ENCODE measurements at regions not wholly inside any gene's neighbourhood (a gene's known extent, or its start where the extent isn't known, plus 50 kb on each side); places are given as distances from the start of the nearest gene placed in this dataset.

GRCh38 chr5:99285606-99286005, 356.8 kb upstream of the CHD1 start:
- H3K4me2 ChIP-seq (ENCODE audit: low read length) = no peak overlapping the region
- H3K79me2 ChIP-seq (ENCODE audit: control insufficient read depth, insufficient read depth, low read length, poor library complexity) = no peaks in the 10 kb centered on the region
- no peak overlapping the region for H3K18ac ChIP-seq (ENCODE audit: low read length)
- DNase-seq = no peak
- no peak overlapping the region for H3K14ac ChIP-seq (ENCODE audit: low read length)
- H3K9me3 ChIP-seq (ENCODE audit: insufficient read depth, low read depth, low read length) = peaks cover 2% of the 10 kb centered on the region
- WGBS (ENCODE audit: extremely low coverage, insufficient coverage, insufficient read length) = no CpG with 5 or more reads among the region's 1 CpG
- H2BK12ac ChIP-seq (ENCODE audit: low read length) = no peak overlapping the region
- H3K9ac ChIP-seq (ENCODE audit: low read length) = no peak overlapping the region
- H3K27me3 ChIP-seq (ENCODE audit: insufficient read depth, low read length) = no peaks in the 10 kb centered on the region
- H4K91ac ChIP-seq (ENCODE audit: low read depth, low read length) = no peak overlapping the region
- no peak overlapping the region for H4K12ac ChIP-seq (ENCODE audit: low read depth, low read length)
- no peak overlapping the region for H3K4me3 ChIP-seq (ENCODE audit: low read depth, low read length)
- no peak overlapping the region for H3K4ac ChIP-seq (ENCODE audit: low read depth, low read length)
- H4K8ac ChIP-seq (ENCODE audit: low read depth, low read length) = no peak overlapping the region
- no peaks in the 10 kb centered on the region for H3K36me3 ChIP-seq (ENCODE audit: control insufficient read depth in 1 of 2, insufficient read depth in 2 of 2, low read length in 2 of 2)
- H2BK120ac ChIP-seq (ENCODE audit: insufficient read depth, low read length, poor library complexity) = no peak overlapping the region
- H2AFZ ChIP-seq (ENCODE audit: insufficient read depth, low read length, poor library complexity) = no peak overlapping the region
- H3K79me1 ChIP-seq (ENCODE audit: low read length) = no peaks in the 10 kb centered on the region
- H2AK5ac ChIP-seq (ENCODE audit: low read length) = no peak overlapping the region
- no peak overlapping the region for H3K27ac ChIP-seq (ENCODE audit: low read depth, low read length)
- no peak overlapping the region for H2BK5ac ChIP-seq (ENCODE audit: low read depth, low read length, poor library complexity)
- no peaks in the 10 kb centered on the region for H3K4me1 ChIP-seq (ENCODE audit: control insufficient read depth in 1 of 2, insufficient read depth in 2 of 2, low read length in 2 of 2)
- no peak overlapping the region for H3K23ac ChIP-seq (ENCODE audit: low read length)

DNA sequence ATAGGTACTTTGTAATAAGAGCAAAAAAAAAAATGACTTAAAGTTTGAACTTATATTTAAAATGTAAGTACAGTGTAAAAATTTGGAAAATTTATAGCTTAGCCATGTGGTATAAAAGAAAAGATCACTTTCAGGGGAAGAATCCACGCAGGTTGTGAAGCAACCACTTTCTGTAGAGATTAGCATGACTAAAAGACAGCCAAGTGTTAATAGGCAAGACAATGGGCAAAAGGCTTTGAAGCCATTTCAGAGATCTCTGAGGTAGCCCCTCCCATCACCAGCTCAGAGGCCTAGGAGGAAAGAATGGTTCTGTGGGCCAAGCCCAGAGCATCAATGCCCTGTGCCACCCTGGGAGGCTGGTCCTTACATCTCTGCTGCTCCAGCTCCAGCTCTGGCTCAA, 346.3 kb upstream of the CHD1 start:
- Histone ChIP-seq H4K12ac (ENCODE audit: low read depth, low read length) (no peak overlapping the region), H3K36me3 (ENCODE audit: control insufficient read depth in 1 of 2, insufficient read depth in 2 of 2, low read length in 2 of 2) (no peaks in the 10 kb centered on the region), H3K4me3 (ENCODE audit: low read depth, low read length) (no peak overlapping the region), H3K79me2 (ENCODE audit: control insufficient read depth, insufficient read depth, low read length, poor library complexity) (no peaks in the 10 kb centered on the region), H3K18ac (ENCODE audit: low read length) (no peak overlapping the region), H2AK5ac (ENCODE audit: low read length) (no peak overlapping the region), H2BK120ac (ENCODE audit: insufficient read depth, low read length, poor library complexity) (no peak overlapping the region), H4K8ac (ENCODE audit: low read depth, low read length) (no peak overlapping the region), H3K79me1 (ENCODE audit: low read length) (no peaks in the 10 kb centered on the region), H3K14ac (ENCODE audit: low read length) (no peak overlapping the region), H2BK12ac (ENCODE audit: low read length) (no peak overlapping the region), H2AFZ (ENCODE audit: insufficient read depth, low read length, poor library complexity) (no peak overlapping the region), H3K4me2 (ENCODE audit: low read length) (no peak overlapping the region), H3K4ac (ENCODE audit: low read depth, low read length) (no peak overlapping the region), H2BK5ac (ENCODE audit: low read depth, low read length, poor library complexity) (no peak overlapping the region), H3K27ac (ENCODE audit: low read depth, low read length) (no peak overlapping the region), H3K23ac (ENCODE audit: low read length) (no peak overlapping the region), H4K91ac (ENCODE audit: low read depth, low read length) (no peak overlapping the region), H3K27me3 (ENCODE audit: insufficient read depth, low read length) (no peaks in the 10 kb centered on the region), H3K4me1 (ENCODE audit: control insufficient read depth in 1 of 2, insufficient read depth in 2 of 2, low read length in 2 of 2) (no peaks in the 10 kb centered on the region), H3K9ac (ENCODE audit: low read length) (no peak overlapping the region), H3K9me3 (ENCODE audit: insufficient read depth, low read depth, low read length) (peaks cover 3% of the 10 kb centered on the region)
- no CpG with 5 or more reads among the region's 1 CpG for WGBS (ENCODE audit: extremely low coverage, insufficient coverage, insufficient read length)
- DNase-seq = no peak

DNA sequence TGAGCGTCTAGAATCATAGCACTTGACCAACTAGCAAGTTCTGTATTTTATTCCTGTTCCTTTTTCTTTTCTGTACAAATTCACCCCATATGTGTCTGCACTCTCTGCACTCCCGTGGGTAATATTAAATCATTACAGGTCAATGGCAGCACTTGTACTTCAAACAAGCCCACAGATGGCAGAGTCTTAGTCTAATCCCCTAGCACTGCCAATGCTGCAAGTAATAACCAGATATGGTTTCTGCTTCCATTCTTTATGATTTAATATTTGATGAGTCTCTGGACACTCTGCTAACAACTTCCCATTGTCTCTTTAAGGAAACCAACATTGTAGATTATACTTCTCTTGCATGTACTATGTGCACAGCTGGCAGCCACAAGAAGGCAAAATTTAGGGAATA, 343.8 kb upstream of the CHD1 start:
- Histone ChIP-seq H3K4ac (ENCODE audit: low read depth, low read length) (no peak overlapping the region), H3K36me3 (ENCODE audit: control insufficient read depth in 1 of 2, insufficient read depth in 2 of 2, low read length in 2 of 2) (no peaks in the 10 kb centered on the region), H2BK5ac (ENCODE audit: low read depth, low read length, poor library complexity) (no peak overlapping the region), H3K9ac (ENCODE audit: low read length) (no peak overlapping the region), H2BK12ac (ENCODE audit: low read length) (no peak overlapping the region), H3K4me3 (ENCODE audit: low read depth, low read length) (no peak overlapping the region), H2AFZ (ENCODE audit: insufficient read depth, low read length, poor library complexity) (no peak overlapping the region), H4K91ac (ENCODE audit: low read depth, low read length) (no peak overlapping the region), H3K4me1 (ENCODE audit: control insufficient read depth in 1 of 2, insufficient read depth in 2 of 2, low read length in 2 of 2) (no peaks in the 10 kb centered on the region), H2AK5ac (ENCODE audit: low read length) (no peak overlapping the region), H3K27me3 (ENCODE audit: insufficient read depth, low read length) (no peaks in the 10 kb centered on the region), H3K79me1 (ENCODE audit: low read length) (no peaks in the 10 kb centered on the region), H3K79me2 (ENCODE audit: control insufficient read depth, insufficient read depth, low read length, poor library complexity) (no peaks in the 10 kb centered on the region), H3K23ac (ENCODE audit: low read length) (no peak overlapping the region), H3K27ac (ENCODE audit: low read depth, low read length) (no peak overlapping the region), H4K12ac (ENCODE audit: low read depth, low read length) (no peak overlapping the region), H3K18ac (ENCODE audit: low read length) (no peak overlapping the region), H4K8ac (ENCODE audit: low read depth, low read length) (no peak overlapping the region), H3K9me3 (ENCODE audit: insufficient read depth, low read depth, low read length) (peaks cover 3% of the 10 kb centered on the region), H3K14ac (ENCODE audit: low read length) (no peak overlapping the region), H2BK120ac (ENCODE audit: insufficient read depth, low read length, poor library complexity) (no peak overlapping the region), H3K4me2 (ENCODE audit: low read length) (no peak overlapping the region)
- no CpG with 5 or more reads among the region's 2 CpGs for WGBS (ENCODE audit: extremely low coverage, insufficient coverage, insufficient read length)
- DNase-seq = no peak

GRCh38 chr5:99258819-99259218, 330.0 kb upstream of the CHD1 start:
- Histone ChIP-seq H3K4ac (ENCODE audit: low read depth, low read length) (no peak overlapping the region), H4K8ac (ENCODE audit: low read depth, low read length) (no peak overlapping the region), H2BK12ac (ENCODE audit: low read length) (no peak overlapping the region), H3K79me2 (ENCODE audit: control insufficient read depth, insufficient read depth, low read length, poor library complexity) (no peaks in the 10 kb centered on the region), H3K23ac (ENCODE audit: low read length) (no peak overlapping the region), H3K27me3 (ENCODE audit: insufficient read depth, low read length) (no peaks in the 10 kb centered on the region), H4K12ac (ENCODE audit: low read depth, low read length) (no peak overlapping the region), H3K4me3 (ENCODE audit: low read depth, low read length) (no peak overlapping the region), H2AK5ac (ENCODE audit: low read length) (no peak overlapping the region), H3K14ac (ENCODE audit: low read length) (no peak overlapping the region), H3K27ac (ENCODE audit: low read depth, low read length) (no peak overlapping the region), H3K9me3 (ENCODE audit: insufficient read depth, low read depth, low read length) (no peaks in the 10 kb centered on the region), H2BK5ac (ENCODE audit: low read depth, low read length, poor library complexity) (no peak overlapping the region), H3K18ac (ENCODE audit: low read length) (no peak overlapping the region), H3K9ac (ENCODE audit: low read length) (no peak overlapping the region), H2BK120ac (ENCODE audit: insufficient read depth, low read length, poor library complexity) (no peak overlapping the region), H4K91ac (ENCODE audit: low read depth, low read length) (no peak overlapping the region), H3K4me1 (ENCODE audit: control insufficient read depth in 1 of 2, insufficient read depth in 2 of 2, low read length in 2 of 2) (no peaks in the 10 kb centered on the region), H3K4me2 (ENCODE audit: low read length) (no peak overlapping the region), H3K79me1 (ENCODE audit: low read length) (no peaks in the 10 kb centered on the region), H2AFZ (ENCODE audit: insufficient read depth, low read length, poor library complexity) (no peak overlapping the region), H3K36me3 (ENCODE audit: control insufficient read depth in 1 of 2, insufficient read depth in 2 of 2, low read length in 2 of 2) (no peaks in the 10 kb centered on the region)
- WGBS (ENCODE audit: extremely low coverage, insufficient coverage, insufficient read length) = no CpG with 5 or more reads among the region's 2 CpGs
- no peak for DNase-seq
